NB4 (cell line): ENCODE measurements at regions not wholly inside any gene's neighbourhood (a gene's known extent, or its start where the extent isn't known, plus 50 kb on each side); places are given as distances from the start of the nearest gene placed in this dataset.

ENCODE experiments used
- DNase-seq: peaks from one replicate; pipeline ENCODE4 v3.0.0; 2010; ENCODE audit warnings: low read depth
- H3K4me3 ChIP-seq: one replicate; pipeline ENCODE4 v1.5.1; 2011; ENCODE audit warnings: mild to moderate bottlenecking, low read depth, low read length, moderate library complexity
- MYC ChIP-seq: IDR thresholded peaks from 2 replicates; pipeline ENCODE4 v1.6.1; 2011; ENCODE audit warnings: low read depth, low read length
- POLR2A ChIP-seq: IDR thresholded peaks from 2 replicates; pipeline ENCODE4 v1.6.1; 2011; ENCODE audit warnings: mild to moderate bottlenecking; ENCODE audit not compliant: insufficient read length; ENCODE audit errors: extremely low read depth
- TF ChIP-seq, protein P1 (sequence below): IDR thresholded peaks from one replicate; pipeline ENCODE4 v1.5.1; 2012; ENCODE audit warnings: low read depth, low read length
- TF ChIP-seq, protein P2 (sequence below): IDR thresholded peaks from 2 replicates; pipeline ENCODE4 v1.6.1; 2011; ENCODE audit warnings: low read depth, low read length

DNA sequence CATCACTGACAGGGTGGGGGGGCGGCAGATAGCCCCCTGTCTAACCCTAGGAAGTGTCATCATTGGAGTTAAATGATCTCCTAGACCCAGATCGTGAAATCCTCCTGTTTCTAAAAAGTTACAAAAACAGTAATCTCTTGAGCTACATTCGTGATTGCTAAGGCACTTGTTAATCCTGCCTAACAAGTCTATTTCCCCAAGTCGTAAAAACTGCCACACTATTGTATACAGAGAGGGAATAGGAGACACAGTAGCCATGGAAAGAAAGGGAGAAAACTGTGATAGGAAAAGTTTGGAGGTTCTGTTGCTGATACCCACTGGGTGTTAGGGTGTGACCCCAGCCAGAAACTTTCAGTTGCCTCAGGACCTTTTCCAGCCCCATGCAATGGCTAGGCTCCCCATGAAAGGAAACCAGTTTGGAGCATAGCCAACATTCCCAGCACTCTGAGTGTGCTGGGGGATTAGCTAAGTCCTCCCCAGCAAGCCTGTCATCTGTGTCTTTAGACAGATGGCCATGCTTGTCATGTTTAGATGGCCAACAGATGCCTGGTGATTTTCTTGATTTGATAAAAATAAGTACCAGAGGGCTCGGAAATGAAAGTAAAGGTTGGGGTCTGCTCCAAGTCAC lies 63.3 kb upstream of the ANXA10 start:
- H3K4me3 ChIP-seq, result no peak overlapping the region
- DNase-seq, result no peak
- TF ChIP-seq, protein P1, sequence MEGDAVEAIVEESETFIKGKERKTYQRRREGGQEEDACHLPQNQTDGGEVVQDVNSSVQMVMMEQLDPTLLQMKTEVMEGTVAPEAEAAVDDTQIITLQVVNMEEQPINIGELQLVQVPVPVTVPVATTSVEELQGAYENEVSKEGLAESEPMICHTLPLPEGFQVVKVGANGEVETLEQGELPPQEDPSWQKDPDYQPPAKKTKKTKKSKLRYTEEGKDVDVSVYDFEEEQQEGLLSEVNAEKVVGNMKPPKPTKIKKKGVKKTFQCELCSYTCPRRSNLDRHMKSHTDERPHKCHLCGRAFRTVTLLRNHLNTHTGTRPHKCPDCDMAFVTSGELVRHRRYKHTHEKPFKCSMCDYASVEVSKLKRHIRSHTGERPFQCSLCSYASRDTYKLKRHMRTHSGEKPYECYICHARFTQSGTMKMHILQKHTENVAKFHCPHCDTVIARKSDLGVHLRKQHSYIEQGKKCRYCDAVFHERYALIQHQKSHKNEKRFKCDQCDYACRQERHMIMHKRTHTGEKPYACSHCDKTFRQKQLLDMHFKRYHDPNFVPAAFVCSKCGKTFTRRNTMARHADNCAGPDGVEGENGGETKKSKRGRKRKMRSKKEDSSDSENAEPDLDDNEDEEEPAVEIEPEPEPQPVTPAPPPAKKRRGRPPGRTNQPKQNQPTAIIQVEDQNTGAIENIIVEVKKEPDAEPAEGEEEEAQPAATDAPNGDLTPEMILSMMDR, result no peak
- TF ChIP-seq, protein P2, sequence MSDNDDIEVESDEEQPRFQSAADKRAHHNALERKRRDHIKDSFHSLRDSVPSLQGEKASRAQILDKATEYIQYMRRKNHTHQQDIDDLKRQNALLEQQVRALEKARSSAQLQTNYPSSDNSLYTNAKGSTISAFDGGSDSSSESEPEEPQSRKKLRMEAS, result no peak
- TF ChIP-seq POLR2A (no peak), MYC (no peak)

DNA sequence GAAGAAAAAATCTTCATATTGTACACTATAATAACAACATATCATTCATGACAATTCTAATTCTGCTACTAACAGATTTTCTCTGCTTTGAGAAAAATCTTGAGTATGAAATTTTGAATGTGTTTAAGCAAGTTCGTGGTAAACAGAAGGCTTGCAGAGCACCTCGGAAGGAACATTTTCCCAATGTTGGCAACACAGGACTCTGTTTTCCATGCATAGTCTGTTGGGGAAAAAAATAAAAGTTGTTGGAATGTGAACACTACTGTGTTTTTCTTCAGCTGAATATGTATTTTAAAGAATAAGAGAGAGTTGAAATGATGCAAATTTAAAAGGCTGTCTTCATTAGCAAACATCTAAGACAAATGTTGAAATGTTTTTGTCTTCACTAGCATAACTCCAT lies 54.7 kb upstream of the ANXA10 start:
- DNase-seq, result no peak
- H3K4me3 ChIP-seq, result no peak overlapping the region
- TF ChIP-seq, protein P1, result no peak
- TF ChIP-seq, protein P2, result no peak
- TF ChIP-seq MYC (no peak), POLR2A (no peak)

DNA sequence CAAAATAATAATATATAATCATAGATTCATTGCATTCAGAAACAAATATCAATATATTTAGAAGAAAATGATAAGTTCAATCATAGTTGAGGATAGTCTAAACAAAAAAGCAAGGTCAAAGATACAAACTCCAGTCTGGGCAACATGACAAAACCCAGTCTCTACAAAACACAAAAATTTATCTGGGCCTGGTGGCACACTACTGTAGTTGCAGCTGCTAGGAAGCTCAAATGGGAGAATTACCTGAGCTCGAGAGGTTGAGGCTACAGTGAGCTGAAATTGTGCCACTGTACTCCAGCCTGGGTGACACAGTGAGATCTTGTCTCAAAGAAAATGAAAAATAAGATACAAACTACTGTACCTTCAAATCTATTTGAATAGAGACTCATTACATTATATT lies 52.7 kb upstream of the ANXA10 start:
- no peak overlapping the region for H3K4me3 ChIP-seq
- DNase-seq, result no peak
- TF ChIP-seq, protein P2, result no peak
- TF ChIP-seq POLR2A, result no peak
- no peak for TF ChIP-seq MYC
- TF ChIP-seq, protein P1, result no peak
